Osteocyte (in vitro differentiated cells): ENCODE measurements at regions not wholly inside any gene's neighbourhood (a gene's known extent, or its start where the extent isn't known, plus 50 kb on each side); places are given as distances from the start of the nearest gene placed in this dataset.

ENCODE experiments used
- DNase-seq: peaks from one replicate; pipeline ENCODE4 v3.0.0; 2021; ENCODE audit warnings: mixed read lengths; ENCODE audit not compliant: unreplicated experiment; ENCODE audit errors: extremely low spot score
- H3K27ac Mint-ChIP-seq: one replicate; pipeline ENCODE4 v1.8.0; 2021; ENCODE audit warnings: mild to moderate bottlenecking, mixed read lengths; ENCODE audit not compliant: unreplicated experiment
- H3K27me3 Mint-ChIP-seq: one replicate; pipeline ENCODE4 v1.8.0; 2021; ENCODE audit warnings: mixed read lengths; ENCODE audit not compliant: unreplicated experiment
- H3K36me3 Mint-ChIP-seq: one replicate; pipeline ENCODE4 v1.8.0; 2021; ENCODE audit warnings: mixed read lengths; ENCODE audit not compliant: unreplicated experiment
- H3K4me1 Mint-ChIP-seq: one replicate; pipeline ENCODE4 v1.8.0; 2021; ENCODE audit warnings: mixed read lengths; ENCODE audit not compliant: unreplicated experiment
- H3K4me3 Mint-ChIP-seq: one replicate; pipeline ENCODE4 v1.8.0; 2021; ENCODE audit warnings: mild to moderate bottlenecking, moderate library complexity, mixed read lengths; ENCODE audit not compliant: unreplicated experiment
- H3K9me3 Mint-ChIP-seq: one replicate; pipeline ENCODE4 v1.8.0; 2021; ENCODE audit warnings: mixed read lengths; ENCODE audit not compliant: unreplicated experiment
- CTCF ChIP-seq: fragments of 200-600 bp; sonication (generic); IDR thresholded peaks from 2 replicates; pipeline ENCODE4 v1.5.0; 2021; ENCODE audit warnings: antibody characterized with exemption, mild to moderate bottlenecking, moderate library complexity

DNA sequence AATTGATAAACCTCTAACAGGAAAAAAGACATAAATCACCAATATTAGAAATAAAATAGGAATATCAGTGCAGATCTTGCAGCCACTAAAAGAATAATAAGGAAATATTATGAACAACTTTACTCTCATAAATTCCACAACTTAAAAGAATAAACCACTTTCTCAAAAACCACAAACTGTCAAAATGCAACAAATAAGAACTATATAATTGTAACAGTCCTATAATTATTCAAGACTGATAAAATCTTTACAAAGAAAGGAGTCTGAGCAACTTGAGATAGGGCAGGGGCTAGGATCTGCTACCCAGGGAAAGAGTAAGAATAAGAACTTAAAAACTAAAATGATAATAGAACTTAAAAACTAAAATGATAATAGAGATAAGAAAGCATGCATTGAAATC, 169.5 kb upstream of the GDF10 start:
- no peaks in the 10 kb centered on the region for H3K4me1 Mint-ChIP-seq
- H3K27ac Mint-ChIP-seq: no peak overlapping the region
- H3K9me3 Mint-ChIP-seq: no peaks in the 10 kb centered on the region
- no peak for DNase-seq
- no peak for TF ChIP-seq CTCF
- no peak overlapping the region for H3K4me3 Mint-ChIP-seq
- no peaks in the 10 kb centered on the region for H3K36me3 Mint-ChIP-seq
- H3K27me3 Mint-ChIP-seq: peaks cover 14% of the 10 kb centered on the region

DNA sequence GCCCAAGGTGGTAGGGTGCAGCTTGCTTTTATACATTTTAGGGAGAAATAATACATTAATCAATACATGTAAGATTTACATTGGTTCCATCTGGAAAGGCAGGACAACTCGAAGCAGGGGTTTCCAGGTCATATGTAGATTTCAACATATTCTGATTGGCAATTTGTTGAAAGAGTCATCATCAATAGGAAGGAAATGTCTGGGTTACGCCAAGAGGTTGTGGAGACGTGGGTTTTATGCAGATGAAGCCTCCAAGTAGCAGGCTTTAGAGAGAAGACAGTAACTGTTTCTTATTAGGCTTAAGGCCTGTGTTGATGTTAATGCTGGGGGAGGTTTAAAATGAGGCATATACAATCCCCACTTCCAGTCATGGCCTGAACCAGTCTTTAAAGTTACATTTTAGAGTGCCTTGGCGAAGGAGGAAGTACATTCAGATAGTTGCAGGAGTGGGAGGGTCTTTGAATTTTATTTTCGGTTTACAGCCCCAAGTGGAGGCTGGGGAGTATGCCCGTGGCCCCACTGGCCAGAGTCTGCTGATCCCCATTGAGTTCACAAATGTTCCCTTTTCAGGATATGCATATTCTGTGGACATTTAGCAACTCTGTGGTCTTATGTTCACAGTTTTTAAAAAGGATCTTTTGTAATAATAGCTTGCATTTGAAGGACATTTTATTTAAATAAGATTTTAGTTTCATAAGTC, 166.0 kb upstream of the GDF10 start:
- Mint-ChIP-seq H3K27ac (no peak overlapping the region), H3K4me3 (no peak overlapping the region), H3K9me3 (no peaks in the 10 kb centered on the region), H3K27me3 (peaks cover 9% of the 10 kb centered on the region), H3K36me3 (no peaks in the 10 kb centered on the region), H3K4me1 (no peaks in the 10 kb centered on the region)
- DNase-seq: no peak
- TF ChIP-seq CTCF: no peak

- Mint-ChIP-seq H3K9me3 (no peaks in the 10 kb centered on the region), H3K27me3 (no peaks in the 10 kb centered on the region), H3K4me1 (no peaks in the 10 kb centered on the region), H3K36me3 (no peaks in the 10 kb centered on the region), H3K4me3 (no peak overlapping the region), H3K27ac (no peak overlapping the region)
- TF ChIP-seq CTCF: no peak
- DNase-seq: no peak
Observed at GRCh38 chr10:47136866-47137265, 163.1 kb upstream of the GDF10 start.

GRCh38 chr10:47137311-47137851, 162.6 kb upstream of the GDF10 start:
- no peak for TF ChIP-seq CTCF
- Mint-ChIP-seq H3K36me3 (no peaks in the 10 kb centered on the region), H3K4me1 (no peaks in the 10 kb centered on the region), H3K9me3 (no peaks in the 10 kb centered on the region), H3K27me3 (no peaks in the 10 kb centered on the region), H3K27ac (no peak overlapping the region), H3K4me3 (no peak overlapping the region)
- no peak for DNase-seq

DNA sequence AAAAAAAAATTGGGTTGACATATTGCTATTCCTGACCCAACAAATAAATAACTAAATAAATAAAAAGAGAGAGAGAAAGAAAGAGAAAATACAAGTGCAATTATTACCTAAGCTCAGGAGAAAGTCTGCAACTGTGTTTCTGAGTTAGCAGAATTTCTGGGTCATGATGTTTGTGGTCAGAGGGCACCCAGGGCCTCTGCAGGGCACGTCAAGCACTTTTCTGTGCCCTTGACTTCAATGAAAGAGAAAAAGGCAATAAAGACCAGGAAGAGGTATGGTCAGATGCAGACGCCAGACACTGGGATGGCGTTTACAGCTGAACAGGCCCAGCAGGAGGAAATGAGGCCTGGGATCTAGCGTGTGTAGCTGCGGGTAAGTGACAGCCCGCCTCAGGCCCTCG, 160.9 kb upstream of the GDF10 start:
- Mint-ChIP-seq H3K27ac (no peak overlapping the region), H3K27me3 (no peaks in the 10 kb centered on the region), H3K4me1 (no peaks in the 10 kb centered on the region), H3K9me3 (no peaks in the 10 kb centered on the region), H3K4me3 (no peak overlapping the region), H3K36me3 (no peaks in the 10 kb centered on the region)
- no peak for DNase-seq
- TF ChIP-seq CTCF: no peak
